Liver (tissue), 7 donors: ENCODE measurements at regions not wholly inside any gene's neighbourhood (a gene's known extent, or its start where the extent isn't known, plus 50 kb on each side); places are given as distances from the start of the nearest gene placed in this dataset.

Experiments
- DNase-seq: peaks from one replicate; pipeline ENCODE4 v3.0.0-alpha.2; 2017; ENCODE audit warnings: low spot score
- H3K27ac ChIP-seq, 2 donors: one replicate each; pipeline ENCODE4 v1.7.0; 2013; ENCODE audit warnings: inconsistent platforms in 2 of 2, low read length in 2 of 2, control low read depth in 1 of 2, low read depth in 1 of 2, mild to moderate bottlenecking in 1 of 2
- H3K27me3 ChIP-seq, 4 donors: one replicate each; pipeline versions ENCODE4 v1.6.1 to v1.7.0; 2013; ENCODE audit warnings: low read length in 3 of 4, inconsistent platforms in 1 of 4, mild to moderate bottlenecking in 1 of 4, moderate library complexity in 1 of 4; ENCODE audit not compliant: control insufficient read depth in 4 of 4, insufficient read depth in 4 of 4
- H3K36me3 ChIP-seq, 4 donors: one replicate each; pipeline versions ENCODE4 v1.6.1 to v1.7.0; 2013; ENCODE audit warnings: low read length in 3 of 4, mild to moderate bottlenecking in 3 of 4, low read depth in 1 of 4, moderate library complexity in 1 of 4; ENCODE audit not compliant: control insufficient read depth in 4 of 4, insufficient read depth in 3 of 4
- H3K4me1 ChIP-seq, 4 donors: one replicate each; pipeline versions ENCODE4 v1.6.1 to v1.7.0; 2013; ENCODE audit warnings: low read length in 3 of 4, mild to moderate bottlenecking in 3 of 4, moderate library complexity in 1 of 4; ENCODE audit not compliant: control insufficient read depth in 4 of 4, insufficient read depth in 4 of 4
- H3K4me3 ChIP-seq, 3 donors: one replicate each; pipeline versions ENCODE4 v1.6.1 to v1.7.0; 2013; ENCODE audit warnings: low read length in 3 of 3, control low read depth in 1 of 3, low read depth in 1 of 3, mild to moderate bottlenecking in 1 of 3
- H3K9ac ChIP-seq, 2 donors: one replicate each; pipeline ENCODE4 v1.7.0; 2013; ENCODE audit warnings: low read length in 2 of 2, mild to moderate bottlenecking in 2 of 2, moderate library complexity in 2 of 2, control low read depth in 1 of 2, low read depth in 1 of 2
- H3K9me3 ChIP-seq, 4 donors: one replicate each; pipeline versions ENCODE4 v1.6.1 to v1.7.0; 2013; ENCODE audit warnings: low read length in 3 of 4; ENCODE audit not compliant: control insufficient read depth in 4 of 4
- EGR1 ChIP-seq, 2 donors: IDR thresholded peaks; 2 replicates each; pipeline ENCODE4 v1.6.1; 2016 to 2018; ENCODE audit warnings: antibody characterized with exemption in 2 of 2, low read depth in 2 of 2
- FOXA1 ChIP-seq: IDR thresholded peaks from 2 replicates; pipeline ENCODE4 v1.6.1; 2016; ENCODE audit warnings: antibody characterized with exemption
- FOXA2 ChIP-seq: IDR thresholded peaks from 2 replicates; pipeline ENCODE4 v1.6.1; 2016; ENCODE audit warnings: antibody characterized with exemption
- GABPA ChIP-seq, 2 donors: IDR thresholded peaks in 1 of 2; conservative IDR thresholded peaks in 1 of 2; 2 replicates each; pipeline ENCODE4 v1.6.1; 2016; ENCODE audit warnings: antibody characterized with exemption in 2 of 2, mild to moderate bottlenecking in 1 of 2, moderate library complexity in 1 of 2
- HNF4A ChIP-seq, 2 donors: conservative IDR thresholded peaks; 2 replicates each; pipeline ENCODE4 v1.6.1; 2016; ENCODE audit warnings: antibody characterized with exemption in 2 of 2, mild to moderate bottlenecking in 2 of 2
- HNF4G ChIP-seq: IDR thresholded peaks from 2 replicates; pipeline ENCODE4 v1.6.1; 2016; ENCODE audit warnings: antibody characterized with exemption
- JUND ChIP-seq, 2 donors: IDR thresholded peaks; 2 replicates each; pipeline ENCODE4 v1.6.1; 2016; ENCODE audit warnings: antibody characterized with exemption in 2 of 2
- NR2F2 ChIP-seq: IDR thresholded peaks from 2 replicates; pipeline ENCODE4 v1.6.1; 2016; ENCODE audit warnings: antibody characterized with exemption
- RAD21 ChIP-seq, 2 donors: IDR thresholded peaks; 2 replicates each; pipeline ENCODE4 v1.6.1; 2016; ENCODE audit warnings: antibody characterized with exemption in 2 of 2, mild to moderate bottlenecking in 2 of 2
- RXRA ChIP-seq, 2 donors: IDR thresholded peaks; 2 replicates each; pipeline ENCODE4 v1.6.1; 2017 to 2018; ENCODE audit warnings: antibody characterized with exemption in 2 of 2, mild to moderate bottlenecking in 1 of 2
- SP1 ChIP-seq: IDR thresholded peaks from 2 replicates; pipeline ENCODE4 v1.6.1; 2018; ENCODE audit warnings: antibody characterized with exemption, mild to moderate bottlenecking
- TAF1 ChIP-seq: conservative IDR thresholded peaks from 2 replicates; pipeline ENCODE4 v1.6.1; 2016; ENCODE audit warnings: antibody characterized with exemption, mild to moderate bottlenecking
- YY1 ChIP-seq: IDR thresholded peaks from 2 replicates; pipeline ENCODE4 v1.6.1; 2016; ENCODE audit warnings: antibody characterized with exemption, mild to moderate bottlenecking
- WGBS: extraction: QIAGEN DNeasy Blood & Tissue Kit; methylation state at CpG from one replicate; pipeline ENCODE4 v1.1.7; 2013; 5-methylcytosine and 5-hydroxymethylcytosine counted together
- TF ChIP-seq, protein P1 (sequence below): IDR thresholded peaks from 2 replicates; pipeline ENCODE4 v1.6.1; 2016; ENCODE audit warnings: antibody characterized with exemption
- TF ChIP-seq, protein P2 (sequence below): IDR thresholded peaks from 2 replicates; pipeline ENCODE4 v1.6.1; 2016; ENCODE audit warnings: antibody characterized with exemption, mild to moderate bottlenecking
- TF ChIP-seq, protein P3 (sequence below): IDR thresholded peaks from 2 replicates; pipeline ENCODE4 v1.6.1; 2016; ENCODE audit warnings: antibody characterized with exemption
- TF ChIP-seq, protein P4 (sequence below): IDR thresholded peaks from 2 replicates; pipeline ENCODE4 v1.6.1; 2016; ENCODE audit warnings: antibody characterized with exemption
- donor health status: healthy.
- donor health status: healthy.
- donor health status: healthy.
- donor health status: healthy.

DNA sequence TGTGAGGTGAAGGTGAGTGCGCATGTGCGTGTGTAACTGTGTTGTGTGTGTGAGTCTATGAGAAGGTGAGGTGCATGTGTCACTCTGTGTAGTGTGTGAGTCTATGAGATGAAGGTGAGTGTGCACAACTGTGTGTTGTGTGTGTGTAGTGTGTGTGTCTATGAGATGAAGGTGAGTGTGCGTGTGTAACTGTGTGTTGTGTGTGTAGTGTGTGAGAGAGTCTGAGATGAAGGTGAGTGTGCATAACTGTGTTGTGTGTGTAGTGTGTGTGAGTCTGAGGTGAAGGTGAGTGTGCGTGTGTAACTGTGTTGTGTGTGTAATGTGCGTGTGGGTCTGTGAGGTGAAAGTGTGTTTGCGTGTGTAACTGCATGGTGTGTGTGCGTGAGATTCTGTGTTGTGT is 154.0 kb downstream of the FOXD2 start:
- Histone ChIP-seq H3K36me3 (no peaks in the 10 kb centered on the region), H3K4me3 (no peak overlapping the region), H3K27ac (no peak overlapping the region), H3K4me1 (peaks cover 0 to 8% (median 0%) of the 10 kb centered on the region in 4 donors), H3K9me3 (no peaks in the 10 kb centered on the region), H3K9ac (no peak overlapping the region), H3K27me3 (peaks cover 0 to 6% (median 2%) of the 10 kb centered on the region in 4 donors)
- WGBS, result 97% methylated on average over 7 of the region's 7 CpGs
- TF ChIP-seq HNF4G, result no peak
- TF ChIP-seq, protein P1, sequence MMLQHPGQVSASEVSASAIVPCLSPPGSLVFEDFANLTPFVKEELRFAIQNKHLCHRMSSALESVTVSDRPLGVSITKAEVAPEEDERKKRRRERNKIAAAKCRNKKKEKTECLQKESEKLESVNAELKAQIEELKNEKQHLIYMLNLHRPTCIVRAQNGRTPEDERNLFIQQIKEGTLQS, result no peak
- TF ChIP-seq TAF1, result no peak
- TF ChIP-seq HNF4A (conservative IDR thresholded peaks at IDR 0.05), result no peak
- TF ChIP-seq, protein P2, sequence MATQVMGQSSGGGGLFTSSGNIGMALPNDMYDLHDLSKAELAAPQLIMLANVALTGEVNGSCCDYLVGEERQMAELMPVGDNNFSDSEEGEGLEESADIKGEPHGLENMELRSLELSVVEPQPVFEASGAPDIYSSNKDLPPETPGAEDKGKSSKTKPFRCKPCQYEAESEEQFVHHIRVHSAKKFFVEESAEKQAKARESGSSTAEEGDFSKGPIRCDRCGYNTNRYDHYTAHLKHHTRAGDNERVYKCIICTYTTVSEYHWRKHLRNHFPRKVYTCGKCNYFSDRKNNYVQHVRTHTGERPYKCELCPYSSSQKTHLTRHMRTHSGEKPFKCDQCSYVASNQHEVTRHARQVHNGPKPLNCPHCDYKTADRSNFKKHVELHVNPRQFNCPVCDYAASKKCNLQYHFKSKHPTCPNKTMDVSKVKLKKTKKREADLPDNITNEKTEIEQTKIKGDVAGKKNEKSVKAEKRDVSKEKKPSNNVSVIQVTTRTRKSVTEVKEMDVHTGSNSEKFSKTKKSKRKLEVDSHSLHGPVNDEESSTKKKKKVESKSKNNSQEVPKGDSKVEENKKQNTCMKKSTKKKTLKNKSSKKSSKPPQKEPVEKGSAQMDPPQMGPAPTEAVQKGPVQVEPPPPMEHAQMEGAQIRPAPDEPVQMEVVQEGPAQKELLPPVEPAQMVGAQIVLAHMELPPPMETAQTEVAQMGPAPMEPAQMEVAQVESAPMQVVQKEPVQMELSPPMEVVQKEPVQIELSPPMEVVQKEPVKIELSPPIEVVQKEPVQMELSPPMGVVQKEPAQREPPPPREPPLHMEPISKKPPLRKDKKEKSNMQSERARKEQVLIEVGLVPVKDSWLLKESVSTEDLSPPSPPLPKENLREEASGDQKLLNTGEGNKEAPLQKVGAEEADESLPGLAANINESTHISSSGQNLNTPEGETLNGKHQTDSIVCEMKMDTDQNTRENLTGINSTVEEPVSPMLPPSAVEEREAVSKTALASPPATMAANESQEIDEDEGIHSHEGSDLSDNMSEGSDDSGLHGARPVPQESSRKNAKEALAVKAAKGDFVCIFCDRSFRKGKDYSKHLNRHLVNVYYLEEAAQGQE, result no peak
- no peak for TF ChIP-seq RXRA (IDR thresholded peaks at IDR 0.05)
- TF ChIP-seq, protein P3, sequence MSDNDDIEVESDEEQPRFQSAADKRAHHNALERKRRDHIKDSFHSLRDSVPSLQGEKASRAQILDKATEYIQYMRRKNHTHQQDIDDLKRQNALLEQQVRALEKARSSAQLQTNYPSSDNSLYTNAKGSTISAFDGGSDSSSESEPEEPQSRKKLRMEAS, result no peak
- no peak for TF ChIP-seq SP1
- no peak for TF ChIP-seq FOXA1
- no peak for TF ChIP-seq EGR1 (IDR thresholded peaks at IDR 0.05; ENCODE audit: low read depth in 2 of 2)
- no peak for TF ChIP-seq FOXA2
- TF ChIP-seq RAD21 (IDR thresholded peaks at IDR 0.05), result no peak
- TF ChIP-seq, protein P4, sequence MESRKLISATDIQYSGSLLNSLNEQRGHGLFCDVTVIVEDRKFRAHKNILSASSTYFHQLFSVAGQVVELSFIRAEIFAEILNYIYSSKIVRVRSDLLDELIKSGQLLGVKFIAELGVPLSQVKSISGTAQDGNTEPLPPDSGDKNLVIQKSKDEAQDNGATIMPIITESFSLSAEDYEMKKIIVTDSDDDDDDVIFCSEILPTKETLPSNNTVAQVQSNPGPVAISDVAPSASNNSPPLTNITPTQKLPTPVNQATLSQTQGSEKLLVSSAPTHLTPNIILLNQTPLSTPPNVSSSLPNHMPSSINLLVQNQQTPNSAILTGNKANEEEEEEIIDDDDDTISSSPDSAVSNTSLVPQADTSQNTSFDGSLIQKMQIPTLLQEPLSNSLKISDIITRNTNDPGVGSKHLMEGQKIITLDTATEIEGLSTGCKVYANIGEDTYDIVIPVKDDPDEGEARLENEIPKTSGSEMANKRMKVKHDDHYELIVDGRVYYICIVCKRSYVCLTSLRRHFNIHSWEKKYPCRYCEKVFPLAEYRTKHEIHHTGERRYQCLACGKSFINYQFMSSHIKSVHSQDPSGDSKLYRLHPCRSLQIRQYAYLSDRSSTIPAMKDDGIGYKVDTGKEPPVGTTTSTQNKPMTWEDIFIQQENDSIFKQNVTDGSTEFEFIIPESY, result no peak
- no peak for TF ChIP-seq YY1
- TF ChIP-seq JUND (IDR thresholded peaks at IDR 0.05), result no peak
- TF ChIP-seq NR2F2, result no peak
- TF ChIP-seq GABPA (IDR thresholded peaks at IDR 0.05 in 1 of 2, conservative IDR thresholded peaks at IDR 0.05 in 1 of 2), result no peak
- no peak for DNase-seq

DNA sequence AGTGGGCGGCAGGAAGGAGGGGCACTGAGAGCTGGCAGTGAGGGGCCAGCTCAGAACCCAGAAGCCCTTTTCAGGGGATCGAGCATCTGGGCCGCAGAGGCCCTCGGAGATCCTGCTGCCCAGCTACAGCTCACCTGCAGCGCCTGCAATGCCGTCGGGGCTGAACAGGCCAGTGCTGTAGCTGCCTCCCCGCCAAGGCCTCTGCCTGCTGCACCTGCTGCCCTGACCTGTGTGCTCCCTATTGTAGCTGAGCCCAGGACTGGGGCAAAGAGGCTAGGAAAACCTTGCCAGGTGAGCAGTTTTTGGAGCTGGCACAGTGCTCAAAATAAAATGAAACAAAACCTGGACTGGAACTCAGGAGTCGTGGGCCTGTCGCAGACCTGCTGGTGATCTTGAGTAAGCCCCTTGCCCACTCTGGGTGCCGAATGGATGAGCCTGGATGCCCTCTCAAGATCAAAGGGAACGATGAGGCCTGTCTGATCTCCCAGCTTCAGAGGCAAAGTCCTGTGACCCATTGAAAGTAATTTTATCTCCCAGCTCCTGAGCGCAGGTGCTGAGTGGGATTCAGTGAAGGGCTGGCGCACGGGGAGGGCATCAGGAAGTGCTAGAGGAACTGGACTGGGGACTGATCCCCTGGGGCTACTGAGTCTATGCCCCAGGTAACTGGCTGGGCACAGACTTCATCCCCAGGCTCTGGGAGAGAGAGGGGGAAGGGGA is 154.6 kb downstream of the FOXD2 start:
- Histone ChIP-seq H3K9me3 (no peaks in the 10 kb centered on the region), H3K4me1 (peaks cover 0 to 8% (median 0%) of the 10 kb centered on the region in 4 donors), H3K27ac (no peak overlapping the region), H3K36me3 (no peaks in the 10 kb centered on the region), H3K9ac (no peak overlapping the region), H3K4me3 (no peak overlapping the region), H3K27me3 (peaks cover 0 to 6% (median 2%) of the 10 kb centered on the region in 4 donors)
- WGBS, result 87% methylated on average over 15 of the region's 15 CpGs
- DNase-seq, result no peak
- TF ChIP-seq EGR1 (IDR thresholded peaks at IDR 0.05; ENCODE audit: low read depth in 2 of 2), result no peak
